WTC11 (cell line): ENCODE measurements at regions not wholly inside any gene's neighbourhood (a gene's known extent, or its start where the extent isn't known, plus 50 kb on each side); places are given as distances from the start of the nearest gene placed in this dataset.

Experiments used
- ATAC-seq: fragments of 200-7000 bp; cut with Tn5 transposase; 2 replicates; pipeline ENCODE4 v1.10.0; 2021; ENCODE audit warnings: mild to moderate bottlenecking, moderate library complexity
- CTCF ChIA-PET: fragments of 300-600 bp; sonication (Branson Sonifier 250); formaldehyde crosslinking; loops from one replicate; lab custom pipeline; 2021; ENCODE audit warnings: antibody characterized with exemption; lab: Charles Lee
- POLR2A ChIA-PET: fragments of 350-600 bp; sonication (Branson Sonifier 250); formaldehyde crosslinking; loops from one replicate; lab custom pipeline; 2021; ENCODE audit warnings: antibody characterized with exemption; lab: Charles Lee
- DNase-seq: peaks from one replicate; pipeline ENCODE4 v3.0.0; 2021; ENCODE audit warnings: low spot score
- H3K27ac Mint-ChIP-seq: 2 replicates; pipeline ENCODE4 v1.8.0; 2021; ENCODE audit warnings: mixed read lengths
- H3K27me3 Mint-ChIP-seq: 2 replicates; pipeline ENCODE4 v1.8.0; 2021; ENCODE audit warnings: low read depth, mild to moderate bottlenecking, moderate library complexity, mixed read lengths
- H3K36me3 Mint-ChIP-seq: 2 replicates; pipeline ENCODE4 v1.8.0; 2021; ENCODE audit warnings: mixed read lengths
- H3K4me1 Mint-ChIP-seq: 2 replicates; pipeline ENCODE4 v1.8.0; 2022; ENCODE audit warnings: mixed read lengths
- H3K4me3 Mint-ChIP-seq: 2 replicates; pipeline ENCODE4 v1.8.0; 2021; ENCODE audit warnings: mild to moderate bottlenecking, moderate library complexity, mixed read lengths
- H3K9me3 Mint-ChIP-seq: 2 replicates; pipeline ENCODE4 v1.8.0; 2021; ENCODE audit warnings: mixed read lengths
- AFF4 ChIP-seq: sonication (generic); formaldehyde crosslinking; IDR thresholded peaks from 2 replicates; pipeline ENCODE4 v1.8.1; 2023; ENCODE audit warnings: mild to moderate bottlenecking, missing genetic modification reagents, borderline replicate concordance
- CTCF ChIP-seq: fragments of 200-600 bp; IDR thresholded peaks from 2 replicates; pipeline ENCODE4 v1.8.0; 2022; ENCODE audit warnings: antibody characterized with exemption
- ESRRA ChIP-seq: sonication (generic); formaldehyde crosslinking; IDR thresholded peaks from 2 replicates; pipeline ENCODE4 v1.8.1; 2022; ENCODE audit warnings: mild to moderate bottlenecking, missing genetic modification reagents, borderline replicate concordance
- FOXP1 ChIP-seq: sonication (generic); formaldehyde crosslinking; IDR thresholded peaks from 2 replicates; pipeline ENCODE4 v1.8.0; 2022; ENCODE audit warnings: missing genetic modification reagents, mild to moderate bottlenecking, moderate library complexity, borderline replicate concordance
- GABPB1 ChIP-seq: sonication (generic); formaldehyde crosslinking; IDR thresholded peaks from 2 replicates; pipeline ENCODE4 v1.8.1; 2023; ENCODE audit warnings: mild to moderate bottlenecking, missing genetic modification reagents
- HMGXB4 ChIP-seq: sonication (generic); formaldehyde crosslinking; IDR thresholded peaks from 2 replicates; pipeline ENCODE4 v1.8.1; 2023; ENCODE audit warnings: mild to moderate bottlenecking, moderate library complexity, missing genetic modification reagents
- IRF2 ChIP-seq: sonication (generic); formaldehyde crosslinking; IDR thresholded peaks from 2 replicates; pipeline ENCODE4 v1.8.0; 2022; ENCODE audit warnings: low read depth, missing genetic modification reagents, borderline replicate concordance
- MAX ChIP-seq: sonication (generic); formaldehyde crosslinking; IDR thresholded peaks from 2 replicates; pipeline ENCODE4 v1.8.0; 2022; ENCODE audit warnings: mild to moderate bottlenecking, missing genetic modification reagents
- MLX ChIP-seq: sonication (generic); formaldehyde crosslinking; IDR thresholded peaks from 2 replicates; pipeline ENCODE4 v1.8.1; 2023; ENCODE audit warnings: mild to moderate bottlenecking, missing genetic modification reagents, moderate library complexity
- NFATC4 ChIP-seq: fragments of 250-450 bp; sonication (Bioruptor Pico); IDR thresholded peaks from 2 replicates; pipeline ENCODE4 v1.9.0; 2021; ENCODE audit warnings: mild to moderate bottlenecking
- NFYB ChIP-seq: sonication (generic); formaldehyde crosslinking; conservative IDR thresholded peaks from 2 replicates; pipeline ENCODE4 v1.8.0; 2022; ENCODE audit warnings: low read depth, missing genetic modification reagents
- PREB ChIP-seq: sonication (generic); formaldehyde crosslinking; IDR thresholded peaks from 2 replicates; pipeline ENCODE4 v1.8.1; 2022; ENCODE audit warnings: mild to moderate bottlenecking, missing genetic modification reagents, moderate library complexity, borderline replicate concordance
- RELA ChIP-seq: sonication (generic); formaldehyde crosslinking; IDR thresholded peaks from 2 replicates; pipeline ENCODE4 v1.8.1; 2022; ENCODE audit warnings: missing genetic modification reagents, mild to moderate bottlenecking, borderline replicate concordance
- SMAD3 ChIP-seq: sonication (generic); formaldehyde crosslinking; IDR thresholded peaks from 2 replicates; pipeline ENCODE4 v1.8.0; 2022; ENCODE audit warnings: missing genetic modification reagents, mild to moderate bottlenecking, borderline replicate concordance
- SMAD4 ChIP-seq: sonication (generic); formaldehyde crosslinking; IDR thresholded peaks from 2 replicates; pipeline ENCODE4 v1.8.0; 2022; ENCODE audit warnings: mild to moderate bottlenecking, missing genetic modification reagents
- TP53 ChIP-seq: sonication (generic); formaldehyde crosslinking; IDR thresholded peaks from 2 replicates; pipeline ENCODE4 v1.8.1; 2023; ENCODE audit warnings: mild to moderate bottlenecking, missing genetic modification reagents
- ZBTB43 ChIP-seq: sonication (generic); formaldehyde crosslinking; IDR thresholded peaks from 2 replicates; pipeline ENCODE4 v1.8.1; 2023; ENCODE audit warnings: mild to moderate bottlenecking, missing genetic modification reagents
- ZNF138 ChIP-seq: sonication (generic); formaldehyde crosslinking; conservative IDR thresholded peaks from 2 replicates; pipeline ENCODE4 v1.8.1; 2022; ENCODE audit warnings: mild to moderate bottlenecking, moderate library complexity, missing genetic modification reagents
- ZNF219 ChIP-seq: sonication (generic); formaldehyde crosslinking; IDR thresholded peaks from 2 replicates; pipeline ENCODE4 v1.8.0; 2023; ENCODE audit warnings: missing genetic modification reagents, mild to moderate bottlenecking, borderline replicate concordance
- ZNF281 ChIP-seq: sonication (generic); formaldehyde crosslinking; IDR thresholded peaks from 2 replicates; pipeline ENCODE4 v1.8.0; 2023; ENCODE audit warnings: mild to moderate bottlenecking, missing genetic modification reagents
- ZNF423 ChIP-seq: fragments of 250-450 bp; sonication (Bioruptor Pico); IDR thresholded peaks from 2 replicates; pipeline ENCODE4 v2.1.2; 2022; ENCODE audit warnings: mild to moderate bottlenecking, moderate library complexity

- no peak for TF ChIP-seq NFATC4
- TF ChIP-seq FOXP1 (CRISPR knock-in tag), result no peak
- TF ChIP-seq SMAD4 (CRISPR knock-in tag), result no peak
These were observed 630.5 kb upstream of the IGFBP7 start (continued) for GRCh38 chr4:57740625-57741190.

GRCh38 chr4:57736781-57737180 is 626.6 kb upstream of the IGFBP7 start:
- ATAC-seq, result no peak
- TF ChIP-seq IRF2 (CRISPR knock-in tag) (no peak), GABPB1 (no peak), AFF4 (CRISPR knock-in tag) (no peak), MAX (CRISPR knock-in tag) (no peak), ZNF281 (no peak), ZNF423 (CRISPR knock-in tag) (no peak), SMAD3 (CRISPR knock-in tag) (no peak), RELA (CRISPR knock-in tag) (no peak), MLX (CRISPR knock-in tag) (no peak), ZBTB43 (CRISPR knock-in tag) (no peak), ESRRA (no peak), SMAD4 (CRISPR knock-in tag) (no peak), ZNF219 (CRISPR knock-in tag) (no peak), TP53 (CRISPR knock-in tag) (no peak), CTCF (no peak), HMGXB4 (CRISPR knock-in tag) (no peak), ZNF138 (CRISPR knock-in tag) (no peak), PREB (CRISPR knock-in tag) (no peak), NFYB (CRISPR knock-in tag) (no peak)
- TF ChIP-seq, all 79 proteins: peak for 0
- Mint-ChIP-seq H3K36me3 (no peaks in the 10 kb centered on the region), H3K27ac (no peak overlapping the region), H3K27me3 (no peaks in the 10 kb centered on the region), H3K4me1 (peaks cover 22% of the 10 kb centered on the region), H3K4me3 (no peak overlapping the region), H3K9me3 (0 out of 2 replicates have a peak, but pooled peaks cover 3% of the 10 kb centered on the region)
- no peak for DNase-seq
- ChIA-PET CTCF (no interaction called here), POLR2A (no interaction called here)
